ENCODE measurements at regions not wholly inside any gene's neighbourhood (a gene's known extent, or its start where the extent isn't known, plus 50 kb on each side); places are given as distances from the start of the nearest gene placed in this dataset.

- H4K20me1 ChIP-seq (ENCODE audit: insufficient read depth, low read length, poor library complexity, severe bottlenecking): no peaks in the 10 kb centered on the region
- no peak overlapping the region for H3K4me3 ChIP-seq (ENCODE audit: low read length, poor library complexity, severe bottlenecking)
- H3K9me3 ChIP-seq (ENCODE audit: insufficient read depth, low read depth, low read length): no peaks in the 10 kb centered on the region
- no peaks in the 10 kb centered on the region for H3K4me1 ChIP-seq (ENCODE audit: insufficient read depth, low read length, poor library complexity, severe bottlenecking)
- no peak overlapping the region for H3K4me2 ChIP-seq (ENCODE audit: low read depth, low read length, poor library complexity, severe bottlenecking)
- H3K9ac ChIP-seq (ENCODE audit: low read depth, low read length, poor library complexity, severe bottlenecking): no peak overlapping the region
- TF ChIP-seq CTCF (conservative IDR thresholded peaks at IDR 0.05; ENCODE audit: low read length) (no peak), EZH2phosphoT487 (IDR thresholded peaks at IDR 0.05; ENCODE audit: borderline replicate concordance) (no peak)
- no peaks in the 10 kb centered on the region for H3K79me2 ChIP-seq (ENCODE audit: insufficient read depth, low read length)
- H2AFZ ChIP-seq (ENCODE audit: low read length): no peak overlapping the region
- H3F3A ChIP-seq (ENCODE audit: low read depth): no peaks in the 10 kb centered on the region
- H3K9me2 ChIP-seq (replicated peaks; ENCODE audit: low read depth, low read length): no peaks in the 10 kb centered on the region
- H3K36me3 ChIP-seq (ENCODE audit: insufficient read depth, low read length): no peaks in the 10 kb centered on the region
- no peaks in the 10 kb centered on the region for H3K27me3 ChIP-seq (ENCODE audit: insufficient read depth, low read length, poor library complexity, severe bottlenecking)
Observed at GRCh38 chr14:22210026-22210425, 379.0 kb downstream of the DAD1 start.

GRCh38 chr14:22203036-22203435 lies 386.0 kb downstream of the DAD1 start:
- no peaks in the 10 kb centered on the region for H3K79me2 ChIP-seq (ENCODE audit: insufficient read depth, low read length)
- H3K4me1 ChIP-seq (ENCODE audit: insufficient read depth, low read length, poor library complexity, severe bottlenecking): no peaks in the 10 kb centered on the region
- TF ChIP-seq EZH2phosphoT487 (IDR thresholded peaks at IDR 0.05; ENCODE audit: borderline replicate concordance) (no peak), CTCF (conservative IDR thresholded peaks at IDR 0.05; ENCODE audit: low read length) (no peak)
- H2AFZ ChIP-seq (ENCODE audit: low read length): no peak overlapping the region
- no peaks in the 10 kb centered on the region for H3F3A ChIP-seq (ENCODE audit: low read depth)
- H3K9me2 ChIP-seq (replicated peaks; ENCODE audit: low read depth, low read length): no peaks in the 10 kb centered on the region
- no peak overlapping the region for H3K4me2 ChIP-seq (ENCODE audit: low read depth, low read length, poor library complexity, severe bottlenecking)
- no peaks in the 10 kb centered on the region for H3K27me3 ChIP-seq (ENCODE audit: insufficient read depth, low read length, poor library complexity, severe bottlenecking)
- no peaks in the 10 kb centered on the region for H3K36me3 ChIP-seq (ENCODE audit: insufficient read depth, low read length)
- no peak overlapping the region for H3K9ac ChIP-seq (ENCODE audit: low read depth, low read length, poor library complexity, severe bottlenecking)
- H3K9me3 ChIP-seq (ENCODE audit: insufficient read depth, low read depth, low read length): no peaks in the 10 kb centered on the region
- no peak overlapping the region for H3K4me3 ChIP-seq (ENCODE audit: low read length, poor library complexity, severe bottlenecking)
- no peaks in the 10 kb centered on the region for H4K20me1 ChIP-seq (ENCODE audit: insufficient read depth, low read length, poor library complexity, severe bottlenecking)

- TF ChIP-seq CTCF (conservative IDR thresholded peaks at IDR 0.05; ENCODE audit: low read length): no peak
- no peak for TF ChIP-seq EZH2phosphoT487 (IDR thresholded peaks at IDR 0.05; ENCODE audit: borderline replicate concordance)
- Histone ChIP-seq H3K4me1 (ENCODE audit: insufficient read depth, low read length, poor library complexity, severe bottlenecking) (no peaks in the 10 kb centered on the region), H3K4me3 (ENCODE audit: low read length, poor library complexity, severe bottlenecking) (no peak overlapping the region), H3F3A (ENCODE audit: low read depth) (no peaks in the 10 kb centered on the region), H3K9me3 (ENCODE audit: insufficient read depth, low read depth, low read length) (no peaks in the 10 kb centered on the region), H2AFZ (ENCODE audit: low read length) (no peak overlapping the region), H3K36me3 (ENCODE audit: insufficient read depth, low read length) (no peaks in the 10 kb centered on the region), H4K20me1 (ENCODE audit: insufficient read depth, low read length, poor library complexity, severe bottlenecking) (no peaks in the 10 kb centered on the region), H3K9ac (ENCODE audit: low read depth, low read length, poor library complexity, severe bottlenecking) (no peak overlapping the region), H3K4me2 (ENCODE audit: low read depth, low read length, poor library complexity, severe bottlenecking) (no peak overlapping the region), H3K9me2 (replicated peaks; ENCODE audit: low read depth, low read length) (no peaks in the 10 kb centered on the region), H3K27me3 (ENCODE audit: insufficient read depth, low read length, poor library complexity, severe bottlenecking) (no peaks in the 10 kb centered on the region), H3K79me2 (ENCODE audit: insufficient read depth, low read length) (no peaks in the 10 kb centered on the region)
Observed at GRCh38 chr14:22202313-22202712, 386.7 kb downstream of the DAD1 start.

Measured in Loucy (cell line).